Nucleus accumbens (tissue), 56 donors: ENCODE measurements at regions not wholly inside any gene's neighbourhood (a gene's known extent, or its start where the extent isn't known, plus 50 kb on each side); places are given as distances from the start of the nearest gene placed in this dataset.

ENCODE experiments used
- DNase-seq, 56 donors: peaks; one replicate each; lab custom pipeline; 2025; lab: John Stamatoyannopoulos, UW

GRCh38 chr3:34547297-34547920 lies 749.0 kb downstream of the PDCD6IP start:
- no peak for DNase-seq

DNA sequence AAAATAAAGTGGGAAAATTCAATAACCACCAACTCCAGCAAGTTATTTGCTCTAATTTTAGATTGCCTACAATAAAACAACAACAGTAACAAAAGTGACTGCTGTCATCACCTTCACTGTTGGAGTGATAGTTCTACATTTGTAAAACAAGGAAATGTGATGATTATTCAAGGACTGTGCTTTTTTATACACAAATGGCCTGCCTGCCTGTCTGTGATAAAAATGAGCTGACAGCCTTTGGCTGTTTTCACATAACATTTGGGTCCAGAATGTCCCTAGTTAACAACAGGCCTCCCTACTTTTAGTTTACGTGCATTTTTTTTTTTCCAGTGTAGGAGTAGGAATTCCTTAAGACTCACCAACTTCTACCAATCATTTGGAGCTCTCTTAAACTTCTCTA lies 768.8 kb downstream of the PDCD6IP start:
- DNase-seq = no peak

GRCh38 chr3:34568766-34569165 lies 770.3 kb downstream of the PDCD6IP start:
- no peak for DNase-seq

DNA sequence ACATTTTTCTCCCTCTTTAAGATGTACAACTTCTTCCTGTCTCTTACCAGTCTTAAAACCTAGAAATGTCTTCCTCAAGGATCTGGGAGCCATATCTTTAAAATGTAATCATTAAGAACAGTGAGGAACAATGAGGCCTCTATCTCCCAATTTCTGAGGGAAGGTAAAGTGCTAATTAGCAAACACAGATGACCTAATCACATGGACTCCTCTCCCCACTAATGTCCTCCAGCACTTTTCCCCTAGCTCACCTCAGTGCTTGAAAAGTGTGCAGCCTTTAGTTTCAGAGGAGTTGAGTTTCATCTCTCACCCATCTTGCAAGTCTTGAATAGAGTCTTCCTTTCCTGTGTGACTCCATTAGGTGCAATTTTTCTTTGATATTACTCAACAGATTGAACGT lies 771.0 kb downstream of the PDCD6IP start:
- no peak for DNase-seq

DNA sequence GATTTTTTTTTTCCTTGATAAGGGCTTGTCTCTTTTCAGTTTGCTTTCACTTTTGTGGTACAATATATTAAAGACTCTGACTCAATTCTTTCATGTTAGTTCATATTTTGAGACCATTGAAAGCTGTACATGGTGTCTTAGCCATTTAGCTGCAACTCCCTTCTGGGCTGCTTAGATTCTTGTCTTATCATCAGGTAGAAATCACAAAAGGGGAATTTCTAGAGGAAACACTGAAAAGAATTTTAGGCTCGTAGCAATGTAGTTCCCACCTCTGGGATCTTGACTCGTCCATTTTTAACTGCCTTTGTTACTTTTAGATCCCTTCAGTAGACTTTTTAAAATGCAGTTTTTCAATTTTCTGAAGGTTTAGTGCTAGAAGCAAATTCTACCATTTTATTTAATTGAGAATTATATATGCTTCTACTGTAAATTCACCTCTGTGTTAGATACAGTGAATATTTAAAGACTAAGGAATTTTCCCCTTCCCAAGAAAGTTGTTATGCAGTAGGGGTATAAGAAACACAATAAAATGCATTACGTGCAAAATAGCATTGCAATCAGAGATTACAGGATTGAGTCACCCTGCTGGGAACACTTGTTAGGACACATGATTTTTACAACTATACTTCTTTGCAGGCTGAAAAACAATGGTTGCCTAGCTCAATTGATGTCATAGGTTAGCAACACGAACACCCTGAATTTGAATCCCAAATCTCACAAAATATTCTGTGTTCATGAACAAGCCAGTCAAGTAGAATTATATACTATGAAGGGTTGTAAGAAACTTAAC lies 772.7 kb downstream of the PDCD6IP start:
- DNase-seq = no peak

GRCh38 chr3:34571714-34572113 lies 773.3 kb downstream of the PDCD6IP start:
- no peak for DNase-seq

DNA sequence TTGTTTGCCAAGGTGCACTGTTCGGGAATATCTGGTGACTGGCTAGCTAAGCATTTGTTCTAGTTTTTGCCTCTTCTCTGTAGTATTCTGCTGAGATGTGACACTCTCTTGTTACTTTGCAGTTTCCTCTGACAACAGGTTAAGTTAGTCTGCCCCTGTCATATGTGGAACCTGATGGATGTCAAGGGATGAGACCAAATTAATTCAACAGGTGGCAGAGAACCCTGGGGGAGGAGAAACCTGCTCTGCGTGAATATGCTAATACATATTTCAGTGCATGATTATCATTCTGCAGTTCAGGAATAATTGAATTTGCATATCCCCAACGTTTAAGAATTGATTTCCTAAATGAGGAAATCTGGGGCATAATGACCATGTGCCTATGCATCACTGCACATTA lies 777.3 kb downstream of the PDCD6IP start:
- no peak for DNase-seq

GRCh38 chr3:34582055-34582454 lies 783.6 kb downstream of the PDCD6IP start:
- no peak for DNase-seq

DNA sequence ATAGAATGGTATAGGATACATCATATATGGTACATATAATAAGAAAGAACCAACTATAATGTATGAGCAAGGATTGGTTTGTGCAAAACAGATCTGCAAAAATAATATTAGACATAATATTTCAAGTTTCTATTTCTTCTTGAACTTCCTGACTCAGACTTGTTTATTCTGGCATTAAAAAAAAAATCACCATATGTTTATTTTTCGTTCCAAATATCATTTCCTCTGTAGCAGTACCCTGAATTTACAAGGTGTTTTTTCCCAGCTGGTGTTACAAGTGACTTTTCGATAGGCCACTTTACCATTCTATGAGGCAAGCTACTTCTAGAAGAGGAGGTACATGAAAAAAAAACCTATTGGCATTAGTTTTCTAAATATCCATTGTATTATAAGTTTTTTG lies 785.0 kb downstream of the PDCD6IP start:
- DNase-seq = no peak

GRCh38 chr3:34584971-34585370 lies 786.5 kb downstream of the PDCD6IP start:
- DNase-seq = no peak

DNA sequence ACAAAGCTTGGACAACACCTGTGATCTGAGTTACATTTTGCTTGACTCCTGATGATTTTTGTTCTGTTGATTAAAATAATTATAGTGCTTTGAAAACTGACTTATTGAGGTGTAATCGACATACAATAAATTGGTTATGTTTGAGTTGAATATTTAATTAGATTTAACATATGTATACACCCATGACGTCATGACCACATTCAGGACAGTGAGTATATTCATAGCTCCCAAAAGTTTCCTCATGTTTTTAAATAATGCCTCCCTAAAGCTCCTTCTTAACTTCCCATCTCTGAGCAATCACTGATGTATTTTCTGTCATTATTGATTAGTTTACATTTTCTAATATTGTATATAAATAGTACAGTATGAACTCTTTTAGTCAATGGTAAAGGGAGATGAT lies 801.2 kb downstream of the PDCD6IP start:
- no peak for DNase-seq

DNA sequence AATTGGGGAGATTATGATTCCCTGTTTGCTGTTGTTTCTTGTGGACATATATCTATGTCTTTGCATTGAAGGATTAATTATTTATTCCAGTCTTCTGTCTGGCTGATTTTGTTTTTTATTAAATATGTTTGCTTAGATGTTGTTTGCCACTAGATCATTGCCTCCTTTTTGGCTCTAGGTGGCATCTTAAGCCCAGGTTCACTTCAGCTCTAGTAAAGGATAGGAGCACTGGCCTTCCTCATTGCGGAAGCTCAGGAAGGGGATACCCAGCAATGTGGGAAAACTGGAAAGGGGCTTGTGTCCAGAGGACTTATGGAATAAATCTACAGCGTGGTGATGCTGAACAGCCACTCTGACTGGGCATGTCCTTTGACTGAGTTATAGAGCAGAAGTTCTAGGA lies 821.6 kb downstream of the PDCD6IP start:
- DNase-seq = no peak

DNA sequence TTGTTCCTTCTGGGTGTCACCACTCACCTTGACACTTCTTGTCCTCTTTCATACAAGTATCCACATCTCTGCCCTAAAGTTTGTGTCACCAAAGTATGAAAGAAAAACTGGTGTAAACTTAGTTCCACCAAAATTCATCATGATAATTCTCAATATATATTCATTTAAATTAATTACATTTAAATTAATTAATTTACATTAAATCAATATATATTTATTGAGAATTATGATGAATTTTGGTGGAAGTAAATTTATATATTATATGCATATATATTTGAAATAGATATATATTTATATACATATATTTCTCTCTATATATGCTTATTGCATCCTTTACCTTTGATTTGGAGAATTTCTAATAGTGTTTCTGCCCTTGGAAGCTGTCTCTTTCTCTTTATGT lies 828.3 kb downstream of the PDCD6IP start:
- DNase-seq = no peak

- no peak for DNase-seq
Observed at GRCh38 chr3:34634939-34635338, 836.5 kb downstream of the PDCD6IP start.

- no peak for DNase-seq
Observed at GRCh38 chr3:34635352-34635850, 837.0 kb downstream of the PDCD6IP start.

DNA sequence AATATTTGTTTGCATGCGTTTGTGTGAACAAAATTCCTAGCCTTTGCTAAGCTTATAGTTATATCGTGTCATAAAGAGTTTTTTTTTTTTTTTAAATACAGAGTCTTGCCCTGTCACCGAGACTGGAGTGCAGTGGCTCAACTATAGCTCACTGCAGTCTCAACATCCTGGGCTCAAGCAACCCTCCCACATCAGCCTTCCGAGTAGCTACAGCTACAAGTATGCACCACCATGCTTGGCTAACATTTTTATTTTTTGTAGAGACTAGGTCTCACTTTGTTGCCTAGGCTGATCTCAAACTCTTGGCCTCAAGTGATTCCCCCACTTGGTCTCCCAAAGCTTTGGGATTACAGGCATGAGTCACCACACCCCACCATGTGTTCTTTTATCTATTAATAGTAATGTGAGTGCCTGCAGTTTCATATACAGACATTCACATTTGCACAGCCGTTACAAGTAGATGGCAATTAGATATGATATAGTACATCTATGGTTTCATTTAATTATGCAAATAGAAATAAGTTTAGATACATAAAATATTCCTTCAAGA lies 848.6 kb downstream of the PDCD6IP start:
- no peak for DNase-seq

- no peak for DNase-seq
Observed at GRCh38 chr3:34650131-34650530, 851.7 kb downstream of the PDCD6IP start.

DNA sequence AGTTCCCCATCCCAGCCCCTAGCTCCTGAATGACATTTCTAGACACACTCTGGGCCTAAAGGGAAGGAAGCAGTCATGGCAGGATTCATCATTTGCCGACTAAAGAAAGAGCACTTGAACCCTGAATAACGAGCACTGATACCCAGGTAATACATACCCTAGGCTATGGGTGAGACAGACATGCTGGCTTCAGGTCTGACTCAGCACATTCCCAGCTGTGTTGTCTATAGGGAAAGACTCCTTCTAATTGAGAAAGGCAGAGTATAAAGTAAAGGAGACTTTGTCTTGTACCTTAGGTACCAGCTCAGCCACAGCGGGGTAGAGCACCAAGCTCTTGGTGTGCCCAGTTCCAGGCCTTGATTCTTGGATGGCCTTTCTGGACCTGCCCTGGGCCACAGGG lies 870.5 kb downstream of the PDCD6IP start:
- DNase-seq = no peak

DNA sequence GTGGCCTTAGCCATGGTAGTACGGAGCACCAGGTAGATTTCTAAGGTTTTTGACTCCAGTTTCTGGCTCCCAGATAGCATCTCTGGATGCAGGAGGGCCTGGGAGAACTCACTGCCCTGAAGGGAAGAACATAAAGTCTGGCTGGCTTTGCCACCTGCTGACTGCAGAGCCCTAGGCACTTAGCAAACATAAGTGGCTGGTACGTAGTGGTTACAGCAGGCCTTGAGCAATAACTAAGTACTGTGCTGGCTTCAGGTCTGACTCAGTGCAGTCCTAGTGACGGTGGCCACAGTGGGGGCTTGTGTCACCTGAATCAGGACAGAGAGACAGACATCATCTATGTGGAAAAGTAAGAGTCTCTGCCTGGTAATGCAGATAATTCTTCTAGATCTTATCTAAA lies 871.1 kb downstream of the PDCD6IP start:
- no peak for DNase-seq

GRCh38 chr3:34675383-34676120 lies 877.1 kb downstream of the PDCD6IP start:
- no peak for DNase-seq

GRCh38 chr3:34676436-34676835 lies 878.0 kb downstream of the PDCD6IP start:
- no peak for DNase-seq
